HG03520 (cell line): ENCODE measurements at regions not wholly inside any gene's neighbourhood (a gene's known extent, or its start where the extent isn't known, plus 50 kb on each side); places are given as distances from the start of the nearest gene placed in this dataset.

Experiments used
- ATAC-seq: cut with Tn5 transposase; IDR thresholded peaks from one replicate; pipeline ENCODE4 v1.9.1; 2021; ENCODE audit warnings: mild to moderate bottlenecking, moderate library complexity; ENCODE audit not compliant: unreplicated experiment

DNA sequence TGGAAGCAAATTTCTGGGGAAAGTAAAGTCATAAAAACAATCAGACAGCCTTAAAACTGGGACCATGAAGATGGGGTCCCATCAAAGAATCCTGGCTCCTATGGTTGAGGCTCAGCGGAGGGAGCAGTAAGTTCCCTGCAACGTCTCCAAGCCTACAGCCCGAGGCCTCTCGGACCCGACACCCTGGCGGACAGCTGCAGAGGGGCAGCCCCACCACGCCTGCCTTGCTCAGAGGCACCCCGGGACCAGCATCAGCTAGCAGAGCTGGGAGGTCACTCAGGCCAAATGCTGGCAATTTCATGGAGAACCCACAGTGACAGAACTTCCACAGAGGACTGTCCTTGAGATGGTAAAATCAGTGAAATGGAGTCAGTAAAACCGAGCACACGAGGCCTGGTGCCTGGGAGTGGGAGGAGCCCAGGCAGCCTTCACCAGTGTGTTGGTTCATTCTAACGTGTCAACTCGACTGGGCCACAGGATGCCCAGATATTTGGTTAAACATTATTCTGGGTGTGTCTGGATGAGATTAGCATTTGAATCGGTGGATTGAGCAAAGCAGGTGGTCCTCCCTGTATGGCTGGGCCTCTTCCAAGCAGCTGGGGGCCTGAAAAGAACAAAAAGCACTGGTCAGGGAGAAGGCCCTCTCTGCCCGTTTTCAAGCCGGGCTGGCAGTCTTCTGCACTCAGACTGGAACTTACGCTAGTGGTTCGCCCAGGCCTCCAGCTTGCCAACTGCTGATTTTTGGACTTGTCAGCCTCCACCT, 96.2 kb upstream of the INSIG1 start:
- ATAC-seq, result no peak

DNA sequence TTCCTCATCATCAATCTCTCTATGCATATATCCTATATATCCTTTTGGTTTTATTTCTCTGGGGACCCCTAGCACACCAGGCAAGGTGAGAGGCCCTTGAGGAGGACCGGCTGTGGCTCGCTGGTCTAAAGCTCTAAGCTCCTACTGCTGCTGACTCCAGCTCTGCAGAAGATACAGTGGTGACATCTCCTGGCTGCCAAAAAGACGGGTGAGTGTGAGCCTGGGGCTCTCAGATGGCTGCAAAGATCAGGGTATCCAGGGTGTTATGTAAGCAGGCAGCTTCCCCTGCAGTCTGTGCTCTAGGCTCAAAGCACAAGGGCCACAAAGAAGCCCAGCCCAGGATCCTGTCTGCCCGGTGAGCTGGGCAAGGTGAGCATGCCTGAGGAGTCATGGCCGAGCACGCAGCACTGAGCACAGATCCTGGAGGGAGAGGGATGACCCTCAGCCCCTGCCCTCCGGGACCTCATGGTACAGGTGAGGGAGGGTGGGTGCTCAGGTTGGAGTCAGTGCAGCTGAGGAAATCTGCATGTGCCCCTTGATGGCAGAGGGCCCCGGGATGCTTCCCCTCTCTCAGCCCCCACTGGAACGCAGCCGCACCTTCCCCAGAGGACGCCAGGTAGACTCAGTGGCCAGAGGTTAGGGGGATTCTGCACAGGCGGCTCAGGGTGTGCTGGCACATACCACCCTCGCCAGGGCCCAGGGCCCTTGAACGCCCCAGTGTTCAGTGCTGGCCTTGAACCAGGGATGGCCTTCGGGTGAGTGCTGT, 95.4 kb upstream of the INSIG1 start:
- no peak for ATAC-seq

DNA sequence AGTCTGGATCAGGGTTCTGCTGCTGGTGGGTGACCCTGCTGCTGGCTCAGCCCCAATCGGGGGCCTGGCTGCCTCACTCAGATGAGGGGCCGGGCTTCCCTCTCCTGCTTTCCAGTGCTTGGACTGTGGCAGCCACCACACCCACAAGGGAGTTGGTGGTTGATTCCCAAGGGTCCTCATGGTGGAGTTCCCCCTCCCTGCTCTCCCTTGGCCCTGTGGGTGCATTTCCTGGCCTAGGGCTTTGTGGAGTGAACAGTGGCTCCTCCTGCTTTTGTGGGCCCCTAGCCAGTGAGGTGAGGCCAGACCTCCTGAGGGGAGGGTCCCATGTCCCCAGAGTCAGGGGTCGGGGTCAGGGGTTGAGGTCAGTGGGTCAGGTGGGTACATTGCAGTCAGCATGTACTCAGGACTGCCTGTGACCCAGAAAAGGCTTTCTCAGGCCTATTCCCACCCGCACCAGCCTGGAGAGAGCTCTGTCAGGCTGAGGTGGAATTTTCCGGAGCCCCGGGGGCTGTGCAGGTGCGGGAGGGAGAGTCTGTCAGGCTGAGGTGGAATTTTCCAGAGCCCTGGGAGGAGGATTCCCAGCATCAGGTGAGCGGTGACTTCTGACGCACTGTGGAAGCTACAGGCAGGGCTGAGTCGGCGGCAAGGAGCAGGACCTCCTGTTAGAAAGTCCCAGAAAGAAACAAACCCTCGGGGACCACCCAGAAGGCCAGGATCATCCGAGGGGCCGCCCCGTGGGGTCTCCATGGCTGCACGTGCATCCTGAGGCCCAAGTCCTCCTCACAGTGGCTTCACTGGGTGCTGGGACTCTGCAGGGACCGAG, 94.4 kb upstream of the INSIG1 start:
- no peak for ATAC-seq

DNA sequence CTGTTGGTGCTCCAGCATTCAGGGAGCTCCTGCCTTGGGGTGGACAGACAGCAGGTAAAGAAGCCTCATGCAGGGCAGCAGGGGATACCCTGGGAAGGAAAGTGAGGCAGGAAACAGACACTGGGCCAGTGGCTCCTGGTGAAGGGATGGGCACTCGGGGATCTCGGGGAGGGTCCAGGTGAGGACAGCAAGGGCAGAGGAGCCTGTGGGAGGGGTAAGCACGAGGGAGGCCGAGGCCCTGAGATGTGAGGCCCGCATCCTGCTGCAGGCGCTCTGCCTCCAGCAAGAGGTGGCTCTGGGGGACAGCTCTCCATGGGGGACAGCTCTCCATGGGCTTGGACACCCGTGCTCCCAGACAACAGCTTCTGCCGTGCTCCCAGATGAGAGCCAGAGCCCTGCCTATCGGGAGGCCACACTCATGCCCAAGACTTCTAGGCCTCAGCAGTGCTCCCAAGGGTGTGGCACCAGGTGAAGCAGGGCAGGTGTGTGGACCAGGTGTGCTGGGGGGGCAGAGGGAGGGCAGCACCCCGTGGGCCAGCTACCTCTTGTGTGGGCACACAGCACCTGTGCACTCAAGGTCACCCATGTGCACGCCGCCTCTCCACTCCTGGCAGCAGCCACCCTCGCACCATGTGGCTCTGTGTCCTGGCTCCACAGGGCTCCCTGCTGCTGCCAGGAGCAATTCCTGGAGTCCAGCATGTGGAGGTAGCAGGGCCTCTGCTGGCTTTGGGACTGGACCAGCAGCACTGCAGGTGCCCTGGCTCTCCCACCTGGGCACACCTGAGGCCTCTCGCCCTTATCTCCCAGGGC, 93.6 kb upstream of the INSIG1 start:
- ATAC-seq, result no peak

DNA sequence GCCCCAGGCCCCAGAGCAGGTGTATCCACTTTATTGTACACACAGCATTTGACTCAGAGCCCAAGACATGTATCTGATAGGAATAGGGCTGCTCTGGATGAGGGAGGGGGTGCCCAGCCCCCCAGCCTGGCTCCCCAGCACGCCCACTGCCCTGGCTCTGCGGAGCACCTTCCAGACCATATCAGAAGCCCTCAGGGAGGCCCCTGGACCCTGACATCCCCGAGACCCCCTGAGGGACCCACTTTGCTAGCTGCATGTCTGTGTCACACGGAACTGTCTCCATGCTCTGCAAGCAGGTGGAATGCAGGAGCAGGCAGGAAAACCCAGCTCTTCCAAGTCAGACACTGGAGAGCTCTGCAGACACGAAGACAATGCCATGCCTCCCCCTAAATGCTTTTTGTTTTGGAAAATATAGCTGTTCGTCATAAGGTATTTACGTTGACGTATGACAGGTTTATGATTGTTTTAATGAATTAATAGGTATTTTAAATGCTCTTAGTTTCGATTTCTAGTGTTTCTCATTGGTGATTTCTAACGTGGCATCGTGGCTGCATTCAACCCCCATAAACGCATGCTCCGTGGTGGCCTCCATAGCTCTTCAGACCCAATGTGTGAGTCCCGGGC, 92.8 kb upstream of the INSIG1 start:
- no peak for ATAC-seq

DNA sequence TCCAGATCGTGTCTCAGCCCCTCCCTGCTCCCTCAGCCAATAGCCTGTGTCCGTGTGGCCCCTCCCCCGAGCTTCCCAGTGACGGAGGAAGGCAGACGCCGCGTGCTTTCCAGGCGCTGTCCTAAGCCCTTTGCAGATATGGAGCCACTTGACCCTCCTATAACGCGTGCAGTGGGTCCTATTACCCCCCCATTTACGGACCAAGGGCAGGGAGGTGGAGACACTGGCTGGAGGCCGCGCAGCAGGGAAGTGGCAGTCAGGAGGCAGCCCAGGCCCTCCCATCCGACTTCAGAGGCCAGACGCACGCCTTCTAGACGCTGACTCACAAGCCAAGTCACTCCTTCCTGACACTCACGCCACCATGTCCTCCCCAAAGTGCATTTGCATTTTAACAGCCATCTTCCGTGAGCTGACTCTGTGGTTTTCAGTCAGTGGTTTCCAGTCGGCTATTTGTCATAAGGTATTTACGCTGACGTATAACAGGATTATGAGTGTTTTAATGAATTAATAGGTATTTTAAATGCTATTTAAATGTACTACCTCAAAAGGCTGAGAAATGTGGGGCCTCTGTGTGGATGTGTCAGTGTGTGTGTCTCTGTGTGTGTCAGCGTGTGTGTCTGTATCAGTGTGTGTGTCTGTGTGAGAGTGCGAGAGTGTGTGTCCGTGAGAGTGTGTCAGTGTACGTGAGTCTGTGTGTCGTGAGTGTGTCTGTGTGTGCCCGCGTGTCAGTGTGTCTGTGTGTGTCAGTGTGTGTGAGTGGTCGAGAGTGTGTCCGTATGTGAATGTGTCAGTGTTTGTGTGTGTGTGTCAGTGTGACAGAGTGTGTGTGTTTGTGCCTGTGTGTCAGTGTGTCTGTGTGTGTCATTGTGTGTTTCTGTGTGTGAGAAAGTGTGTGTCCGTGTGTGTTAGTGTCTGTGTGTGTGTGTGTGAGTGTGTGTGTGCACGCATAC, 92.0 kb upstream of the INSIG1 start:
- ATAC-seq, result peak; percentile 84

DNA sequence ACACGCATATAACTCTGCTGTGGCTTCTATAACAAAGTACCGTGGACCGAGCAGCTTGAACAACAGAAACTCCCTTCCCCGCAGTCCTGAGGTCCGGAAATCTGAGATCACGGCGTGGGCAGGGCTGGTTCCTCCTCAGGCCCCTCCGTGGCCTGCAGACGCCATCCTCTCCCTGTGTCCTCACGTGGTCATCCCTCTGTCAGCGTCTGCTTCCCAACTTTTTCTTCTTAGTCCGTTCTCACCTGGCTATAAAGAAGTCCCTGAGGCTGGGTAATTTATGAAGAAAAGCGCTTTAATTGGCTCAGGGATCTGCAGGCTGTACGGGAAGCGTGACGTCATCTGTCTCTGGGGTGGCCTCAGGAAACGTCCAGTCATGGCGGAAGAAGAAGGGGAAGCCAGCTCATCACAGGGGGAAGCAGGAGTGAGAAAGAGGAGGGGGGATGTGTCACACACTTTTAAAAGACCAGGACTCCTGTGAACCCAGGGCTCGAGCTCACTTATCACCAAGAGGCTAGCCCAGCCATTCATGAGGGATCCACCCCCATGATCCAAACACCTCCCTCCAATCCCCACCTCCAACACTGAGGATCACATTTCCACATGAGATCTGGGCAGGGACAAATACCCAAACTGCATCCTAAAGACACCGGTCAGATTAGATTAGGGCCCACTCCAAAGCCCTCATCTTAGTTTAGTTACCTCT, 91.2 kb upstream of the INSIG1 start:
- peak; percentile 43 for ATAC-seq

DNA sequence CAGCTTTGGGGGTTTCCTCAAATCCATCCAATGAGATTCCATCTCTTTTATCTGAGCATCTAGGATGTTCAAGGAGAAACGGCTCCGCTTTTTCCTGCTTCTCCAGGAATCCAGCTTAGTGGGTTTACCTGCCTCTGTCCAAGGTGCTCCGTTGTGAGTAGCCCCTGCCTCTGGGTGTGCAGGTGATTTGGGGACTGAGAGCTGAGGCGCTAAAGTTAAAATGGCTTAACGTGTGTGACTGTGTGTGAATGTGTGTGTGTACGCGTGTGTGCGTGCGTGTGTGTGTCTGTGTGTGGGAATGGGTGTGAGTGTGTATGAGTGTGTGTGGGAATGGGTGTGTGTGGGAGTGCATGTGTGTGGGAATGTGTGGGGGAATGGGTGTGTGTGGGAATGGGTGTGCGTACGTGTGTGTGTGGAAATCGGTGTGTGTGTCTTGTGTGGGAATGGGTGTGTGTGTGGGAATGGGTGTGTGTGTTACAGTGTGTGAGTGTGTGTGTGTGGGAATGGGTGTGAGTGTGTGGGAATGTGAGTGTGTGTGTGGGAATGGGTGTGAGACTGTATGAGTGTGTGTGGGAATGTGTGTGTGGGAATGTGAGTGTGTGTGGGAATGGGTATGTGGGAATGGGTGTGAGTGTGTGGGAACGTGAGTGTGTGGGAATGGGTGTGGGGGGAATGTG, 90.2 kb upstream of the INSIG1 start:
- ATAC-seq, result no peak

DNA sequence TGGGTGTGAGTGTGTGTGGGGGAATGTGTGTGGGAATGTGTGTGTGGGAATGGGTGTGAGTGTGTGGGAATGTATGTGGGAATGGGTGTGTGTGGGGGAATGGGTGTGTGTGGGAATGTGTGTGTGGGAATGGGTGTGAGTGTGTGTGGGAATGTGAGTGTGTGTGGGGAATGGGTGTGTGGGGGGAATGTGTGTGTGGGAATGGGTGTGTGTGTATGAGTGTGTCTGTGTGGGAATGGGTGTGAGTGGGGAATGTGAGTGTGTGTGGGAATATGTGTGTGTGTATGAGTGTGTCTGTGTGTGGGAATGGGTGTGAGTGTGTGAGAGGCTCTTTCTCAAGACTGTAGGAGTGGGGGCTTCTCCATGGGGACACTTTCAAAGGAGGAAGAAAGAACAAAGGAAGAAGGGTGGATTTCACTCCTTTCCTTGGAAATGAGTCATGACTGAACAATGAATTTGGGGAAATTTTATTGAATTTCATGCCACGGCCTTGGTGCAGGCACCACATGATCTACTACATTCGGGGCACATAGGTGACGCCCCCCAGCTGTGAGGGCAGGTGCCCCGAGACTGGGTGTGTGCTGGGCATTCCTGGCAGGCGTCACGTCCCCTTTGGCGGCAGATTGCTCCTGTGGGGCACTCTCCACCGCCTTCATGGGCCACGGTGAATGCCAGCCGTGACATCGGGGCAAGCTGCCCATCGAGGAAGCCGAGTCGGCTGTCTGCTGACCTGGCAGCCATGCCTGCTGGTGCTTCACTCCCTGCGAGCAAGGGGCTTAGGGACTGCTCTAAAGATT, 88.8 kb upstream of the INSIG1 start:
- no peak for ATAC-seq

DNA sequence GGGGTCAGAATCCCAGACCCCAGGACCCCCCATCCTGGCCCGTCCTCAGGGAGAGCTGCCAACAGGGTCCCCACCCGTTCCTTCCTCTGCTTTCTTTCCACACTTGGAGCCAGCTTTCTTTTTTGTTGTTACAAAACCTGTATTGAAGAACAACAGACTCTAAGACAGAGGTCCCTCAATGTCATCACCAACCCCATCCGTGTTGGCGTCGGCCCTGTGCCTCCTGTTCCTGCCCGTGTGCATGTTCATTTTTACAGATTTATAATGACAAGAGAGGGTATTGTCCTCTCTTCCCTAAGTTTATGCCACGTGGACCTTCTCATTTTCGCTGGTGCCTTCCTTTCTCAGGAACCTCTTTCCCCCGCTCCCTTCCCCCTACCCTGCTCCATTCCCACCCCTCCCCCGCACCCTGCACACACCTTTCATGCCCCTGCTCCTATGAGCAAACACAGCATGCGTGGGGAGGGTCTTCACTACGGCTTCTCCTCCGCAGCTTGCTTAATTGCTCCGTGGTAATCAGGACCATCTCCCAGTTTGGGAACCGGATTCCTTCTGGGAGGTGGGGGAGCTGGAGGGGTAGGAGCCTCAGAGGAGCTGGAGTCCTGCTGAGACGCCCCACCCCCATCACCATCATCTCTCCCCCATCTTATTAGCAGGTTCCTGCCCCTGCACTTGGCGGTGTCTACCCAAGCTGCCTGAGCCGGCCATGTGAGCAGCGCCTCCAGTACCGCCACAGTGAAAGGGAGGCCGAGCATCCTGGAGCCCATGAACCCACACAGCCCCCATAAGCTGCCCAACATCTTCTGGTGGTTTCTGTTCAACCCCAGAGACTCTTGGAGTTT, 88.0 kb upstream of the INSIG1 start:
- ATAC-seq, result no peak

DNA sequence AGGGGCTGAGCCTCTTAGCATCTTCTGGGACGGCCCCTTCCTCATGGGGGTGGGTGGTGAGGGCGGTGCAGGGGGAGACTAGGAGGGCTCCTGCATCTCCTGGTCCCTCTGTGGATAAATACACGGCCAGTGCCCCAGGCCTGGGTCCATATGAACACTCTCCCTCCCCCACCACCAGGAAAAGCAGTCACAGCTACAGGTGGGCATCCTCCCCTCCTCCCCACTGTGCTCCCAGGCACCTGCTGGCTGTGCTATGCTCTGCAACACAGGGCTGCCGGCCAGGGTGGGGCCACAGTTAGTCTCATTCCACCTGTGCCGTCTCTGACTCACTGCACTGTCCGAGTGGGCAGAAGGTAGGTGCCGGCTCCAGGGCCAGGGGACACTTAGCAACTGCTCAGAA, 87.3 kb upstream of the INSIG1 start:
- ATAC-seq, result no peak

DNA sequence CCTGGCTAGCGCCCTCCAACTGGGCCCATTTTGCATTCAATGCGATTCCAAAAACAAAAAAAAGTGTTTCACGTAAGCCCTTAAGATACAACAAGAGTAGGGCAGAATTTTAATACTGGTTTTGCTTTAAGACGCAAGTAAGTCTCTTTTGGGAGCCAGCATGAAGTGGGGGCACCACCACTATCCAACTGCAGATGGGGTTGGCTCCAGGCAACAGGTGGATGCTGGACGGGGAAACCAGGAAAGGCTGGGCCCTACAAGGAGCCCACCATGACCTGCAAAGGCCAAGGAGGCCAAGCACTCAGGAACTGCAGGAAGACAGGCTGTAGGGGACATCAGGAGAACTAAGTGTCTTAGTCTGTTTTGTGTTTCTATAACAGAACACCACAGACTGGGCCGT, 86.5 kb upstream of the INSIG1 start:
- ATAC-seq, result no peak

DNA sequence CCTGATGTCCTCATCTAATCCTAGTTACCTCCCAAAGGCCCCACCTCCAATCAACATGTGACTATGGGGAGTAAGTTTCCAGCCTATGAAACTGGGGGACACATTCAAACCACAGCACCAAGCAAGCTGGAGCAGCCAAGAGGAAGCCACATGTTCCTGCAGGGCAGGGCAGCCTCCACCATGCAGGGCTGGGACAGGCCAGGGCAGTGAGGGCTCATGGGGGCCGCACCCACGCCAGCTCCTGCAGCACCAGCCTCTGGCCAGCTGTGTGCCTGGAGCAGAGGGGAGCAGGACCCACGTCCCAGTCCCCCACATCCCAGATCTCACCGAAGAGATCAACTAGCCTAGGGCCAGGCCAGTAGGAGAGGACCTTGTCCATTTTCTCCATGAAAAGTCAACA, 85.9 kb upstream of the INSIG1 start:
- ATAC-seq, result no peak

DNA sequence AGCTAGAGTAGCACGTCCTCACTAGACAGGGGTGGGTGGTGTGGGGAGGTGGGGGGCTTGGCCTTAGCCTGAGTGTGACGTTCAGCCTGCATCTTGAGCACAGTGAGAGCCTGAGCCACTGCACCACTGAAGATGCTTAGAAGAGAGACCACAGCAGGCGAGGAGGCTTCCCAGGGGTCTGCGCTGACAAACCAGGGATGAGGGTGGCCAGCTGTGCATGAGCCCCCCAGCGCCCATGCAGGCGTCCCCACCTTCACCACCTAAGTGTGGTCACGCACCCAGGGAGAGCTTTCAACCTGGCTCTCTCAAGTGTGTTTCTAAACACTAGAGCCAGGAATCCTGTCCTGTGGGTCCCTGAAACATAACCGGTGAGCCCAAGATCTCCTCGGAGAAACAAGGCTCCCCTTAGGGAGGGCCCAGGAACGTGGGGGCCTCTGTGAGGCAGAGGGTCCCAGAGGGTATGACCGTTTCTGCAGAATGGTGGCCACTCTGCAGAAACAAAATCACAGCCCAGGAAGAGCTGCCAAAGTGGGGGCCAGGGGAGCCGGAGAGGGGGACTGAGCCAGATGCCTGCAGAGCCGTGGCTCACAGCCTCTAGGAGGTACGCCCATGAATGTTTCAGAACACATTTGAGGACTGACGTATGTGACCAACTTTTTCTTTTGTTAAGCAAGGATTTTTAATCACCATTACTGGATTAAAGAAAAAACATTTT, 85.2 kb upstream of the INSIG1 start:
- ATAC-seq, result no peak

DNA sequence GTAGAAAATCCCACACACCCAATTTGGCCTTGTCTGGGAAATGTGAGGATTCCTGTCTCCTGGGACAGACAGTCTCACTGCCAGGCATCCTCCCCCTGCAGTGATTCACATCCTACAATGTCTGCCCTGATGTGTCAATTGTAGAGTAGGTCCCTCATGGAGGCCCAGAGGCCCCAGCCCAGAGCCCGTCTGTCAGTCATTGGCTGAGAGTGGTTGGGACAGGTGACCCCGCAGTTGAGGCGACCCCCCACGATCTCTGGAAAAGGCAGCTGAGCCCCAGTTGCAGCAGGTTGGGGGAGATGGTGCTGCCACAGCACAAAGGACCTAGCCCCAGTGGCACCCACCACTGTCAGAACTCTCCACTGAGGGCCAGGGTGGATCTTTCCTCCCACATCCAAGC, 84.3 kb upstream of the INSIG1 start:
- no peak for ATAC-seq
